ENCODE measurements at regions not wholly inside any gene's neighbourhood (a gene's known extent, or its start where the extent isn't known, plus 50 kb on each side); places are given as distances from the start of the nearest gene placed in this dataset.

GRCh38 chr12:73699318-73699717 lies 838.3 kb upstream of the ATXN7L3B start:
- no peak for TF ChIP-seq CTCF (conservative IDR thresholded peaks at IDR 0.05)
- Histone ChIP-seq H3K79me2 (ENCODE audit: insufficient read depth, low read length) (no peaks in the 10 kb centered on the region), H3K4ac (ENCODE audit: low read depth, low read length) (no peak overlapping the region), H2AK5ac (ENCODE audit: insufficient read length, low read length) (no peak overlapping the region), H3K9ac (ENCODE audit: extremely low read depth, insufficient read length, low read length) (no peak overlapping the region), H3K56ac (ENCODE audit: insufficient read length, low read depth, low read length) (no peak overlapping the region), H3K79me1 (ENCODE audit: insufficient read depth, low read depth, low read length, poor library complexity, severe bottlenecking) (no peaks in the 10 kb centered on the region), H3K4me1 (ENCODE audit: insufficient read depth, low read length) (no peaks in the 10 kb centered on the region), H2BK12ac (ENCODE audit: insufficient read length, low read depth, low read length) (no peak overlapping the region), H4K5ac (ENCODE audit: insufficient read length, low read depth, low read length) (no peak overlapping the region), H2BK5ac (ENCODE audit: insufficient read length, low read length) (no peak overlapping the region), H3K18ac (ENCODE audit: insufficient read length, low read depth, low read length) (no peak overlapping the region), H4K91ac (ENCODE audit: insufficient read length, low read depth, low read length) (no peak overlapping the region), H2BK20ac (ENCODE audit: low read depth, low read length, poor library complexity, severe bottlenecking) (no peak overlapping the region), H3K9me3 (ENCODE audit: control insufficient read depth, low read depth, low read length) (no peaks in the 10 kb centered on the region), H3T11ph (ENCODE audit: low read length) (no peak overlapping the region), H3K23me2 (ENCODE audit: insufficient read length, low read depth, low read length, poor library complexity, severe bottlenecking) (no peaks in the 10 kb centered on the region), H3K27me3 (ENCODE audit: insufficient read depth, low read length) (no peaks in the 10 kb centered on the region), H4K8ac (replicated peaks; ENCODE audit: insufficient read length, low read depth, low read length) (no peak overlapping the region), H3K27ac (ENCODE audit: insufficient read length, low read depth, low read length) (no peak overlapping the region), H3K23ac (ENCODE audit: insufficient read length, low read depth, low read length) (no peak overlapping the region), H4K20me1 (ENCODE audit: control insufficient read depth, insufficient read depth, insufficient read length) (no peaks in the 10 kb centered on the region), H2AFZ (ENCODE audit: low read length) (no peak overlapping the region), H3K4me2 (ENCODE audit: insufficient read depth, insufficient read length, low read length) (no peak overlapping the region), H3K14ac (ENCODE audit: insufficient read depth, low read length) (no peak overlapping the region), H2BK120ac (ENCODE audit: low read depth, low read length, poor library complexity, severe bottlenecking) (no peak overlapping the region), H2BK15ac (ENCODE audit: low read depth, low read length) (no peak overlapping the region)
- H3K27me3 Mint-ChIP-seq (ENCODE audit: low read depth) = no peaks in the 10 kb centered on the region
- no peaks in the 10 kb centered on the region; a peak in 1 of 7 replicates for H3K36me3 Mint-ChIP-seq (ENCODE audit: insufficient read depth in 1 of 3, low read depth in 3 of 3)
- H3K9me3 Mint-ChIP-seq = no peaks in the 10 kb centered on the region; a peak in 2 of 5 replicates
- DNase-seq = no peak
- H3K4me1 Mint-ChIP-seq = no peaks in the 10 kb centered on the region
- no peak overlapping the region for H3K27ac Mint-ChIP-seq
- H3K4me3 Mint-ChIP-seq = no peak overlapping the region
- WGBS (ENCODE audit: extremely low coverage, insufficient read length, low lambda C conversion rate) = no CpG with 5 or more reads among the region's 1 CpG

All from H9 (cell line).